GM12873 (cell line): ENCODE measurements at regions not wholly inside any gene's neighbourhood (a gene's known extent, or its start where the extent isn't known, plus 50 kb on each side); places are given as distances from the start of the nearest gene placed in this dataset.

Experiments used
- CTCF ChIP-seq: IDR thresholded peaks from 2 replicates; pipeline ENCODE4 v1.5.1; 2012; ENCODE audit warnings: low read depth, mild to moderate bottlenecking, moderate library complexity, low read length, control low read depth; ENCODE audit not compliant: insufficient read depth; ENCODE audit errors: missing control alignments

DNA sequence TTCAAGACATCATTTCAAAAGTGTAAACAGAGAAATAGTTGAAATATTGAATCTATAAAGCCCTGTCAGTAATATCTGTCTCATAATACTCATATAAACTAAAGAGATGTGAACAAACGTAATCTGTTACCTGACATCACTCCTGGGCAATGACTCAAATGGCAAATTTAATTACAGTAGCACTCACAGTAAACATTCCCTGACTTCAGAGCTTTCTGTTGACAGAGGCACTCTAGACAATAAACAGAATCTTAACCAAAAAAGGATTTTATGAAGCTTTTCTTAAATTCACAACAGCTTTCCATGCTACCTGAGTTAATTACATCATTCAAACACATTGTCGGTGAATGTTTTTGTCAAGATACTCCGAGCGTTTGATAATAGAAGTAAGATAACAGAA is 128.1 kb upstream of the PDE1A start:
- no peak for TF ChIP-seq CTCF

- TF ChIP-seq CTCF = no peak
These were observed 131.7 kb upstream of the PDE1A start for GRCh38 chr2:182558564-182558963.

DNA sequence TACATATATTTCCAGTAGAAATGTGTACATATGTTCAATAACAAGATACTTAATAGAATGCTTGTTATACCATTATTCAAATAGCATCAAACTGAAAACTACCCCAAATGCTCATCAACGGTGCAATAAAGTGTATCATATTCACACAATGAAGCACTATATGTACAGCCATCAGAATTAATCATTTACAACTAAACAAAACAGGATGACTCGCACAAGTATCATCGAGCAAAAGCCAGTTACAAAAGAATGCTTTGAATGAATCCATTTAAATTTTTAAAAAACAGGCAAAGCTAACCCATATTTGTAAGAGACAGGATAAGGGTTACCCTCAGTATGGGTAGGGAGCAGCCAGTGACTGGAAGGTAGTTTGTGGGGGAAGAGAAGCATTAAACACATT is 132.8 kb upstream of the PDE1A start:
- TF ChIP-seq CTCF = no peak

DNA sequence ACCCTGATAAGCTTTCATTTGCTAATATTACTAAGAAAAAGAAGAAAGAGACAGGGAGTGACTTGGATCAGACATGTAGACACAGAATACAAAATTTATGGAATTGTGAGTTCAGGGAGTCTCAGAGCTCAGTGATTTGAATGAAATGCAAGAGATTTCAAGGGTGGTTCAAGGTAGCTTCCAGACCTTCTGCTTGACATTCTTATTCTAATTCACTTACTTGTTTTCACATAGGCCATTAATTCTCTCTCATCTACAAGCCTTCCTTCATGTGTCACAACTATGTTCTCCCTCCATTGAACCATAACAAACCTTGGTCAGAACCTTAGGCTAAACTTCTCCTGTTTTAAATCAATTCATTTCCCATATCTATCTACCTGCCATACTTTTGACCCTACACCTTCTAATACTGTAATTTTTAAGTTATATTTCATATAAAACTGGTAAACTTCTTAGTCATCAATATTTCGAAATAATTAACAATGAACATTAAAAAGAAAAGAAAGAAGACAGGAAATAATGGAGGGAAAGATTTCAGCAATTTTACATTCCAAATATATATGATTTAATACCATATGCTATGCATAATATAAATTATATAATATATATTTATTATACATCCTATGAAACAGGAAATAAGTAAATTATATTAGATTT is 139.2 kb upstream of the PDE1A start:
- TF ChIP-seq CTCF = no peak

- no peak for TF ChIP-seq CTCF
These were observed 142.5 kb upstream of the DNAJC10 start for GRCh38 chr2:182573553-182573952.

DNA sequence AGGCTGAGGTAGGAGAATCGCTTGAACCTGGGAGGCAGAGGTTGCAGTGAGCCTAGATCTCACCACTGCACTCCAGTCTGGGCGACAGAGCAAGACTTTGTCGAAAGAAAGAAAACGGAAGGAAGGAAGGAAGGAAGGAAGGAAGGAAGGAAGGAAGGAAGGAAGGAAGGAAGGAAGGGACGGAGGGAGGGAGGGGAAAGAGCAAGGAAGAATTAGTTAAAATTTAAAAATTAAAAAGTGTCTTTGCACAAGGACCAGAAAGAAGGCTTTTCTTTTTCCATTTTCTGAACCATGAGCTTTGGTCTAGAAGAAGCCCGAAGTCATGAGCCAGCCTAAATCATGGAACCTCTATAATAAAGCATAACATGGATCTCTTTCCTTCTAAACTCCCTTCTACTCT is 138.2 kb upstream of the DNAJC10 start:
- no peak for TF ChIP-seq CTCF

DNA sequence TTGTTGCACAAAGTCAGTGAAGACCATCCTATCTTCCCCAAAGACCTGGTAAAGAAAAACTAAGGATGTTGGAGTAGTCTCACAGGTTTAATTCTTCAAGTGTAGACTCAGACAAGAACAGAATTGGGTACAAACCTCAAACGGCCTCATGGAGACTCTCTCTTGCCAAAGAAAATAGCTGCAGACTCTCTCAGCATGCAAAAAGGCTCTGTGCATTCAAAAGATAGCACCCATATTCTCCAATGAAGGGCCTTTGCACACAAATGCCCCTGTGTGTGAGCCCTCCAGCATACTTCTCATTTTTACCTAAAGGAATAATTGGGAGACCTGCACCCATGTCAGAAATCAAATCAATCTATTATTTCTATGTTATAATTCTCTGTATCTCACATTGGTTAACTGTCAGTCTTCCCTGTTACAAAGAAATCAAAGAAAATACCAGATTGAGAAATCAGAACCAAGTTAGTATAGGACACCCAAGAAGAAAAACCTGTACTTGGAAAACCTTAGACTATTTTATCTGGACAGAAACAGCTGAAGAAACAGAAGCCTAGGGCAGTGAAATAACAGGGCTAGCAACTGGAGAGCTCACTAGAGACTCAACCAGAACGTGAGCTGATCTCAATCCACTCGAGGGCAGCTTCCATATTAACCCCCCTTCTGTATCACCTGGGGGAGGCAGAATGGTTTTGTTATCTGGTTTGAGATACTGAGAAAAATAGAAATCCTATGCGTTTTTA is 134.7 kb upstream of the DNAJC10 start:
- TF ChIP-seq CTCF = no peak
